Kasumi-1 (cell line): ENCODE measurements at regions not wholly inside any gene's neighbourhood (a gene's known extent, or its start where the extent isn't known, plus 50 kb on each side); places are given as distances from the start of the nearest gene placed in this dataset.

Experiments
- DNase-seq, 2 experiments: peaks; one replicate each; lab custom pipeline; 2025; lab: John Stamatoyannopoulos, UW

- DNase-seq, result no peak
Observed at GRCh38 chr5:66469684-66470083, 126.5 kb upstream of the MAST4 start.

GRCh38 chr5:66472010-66472409, 124.2 kb upstream of the MAST4 start:
- DNase-seq, result no peak

DNA sequence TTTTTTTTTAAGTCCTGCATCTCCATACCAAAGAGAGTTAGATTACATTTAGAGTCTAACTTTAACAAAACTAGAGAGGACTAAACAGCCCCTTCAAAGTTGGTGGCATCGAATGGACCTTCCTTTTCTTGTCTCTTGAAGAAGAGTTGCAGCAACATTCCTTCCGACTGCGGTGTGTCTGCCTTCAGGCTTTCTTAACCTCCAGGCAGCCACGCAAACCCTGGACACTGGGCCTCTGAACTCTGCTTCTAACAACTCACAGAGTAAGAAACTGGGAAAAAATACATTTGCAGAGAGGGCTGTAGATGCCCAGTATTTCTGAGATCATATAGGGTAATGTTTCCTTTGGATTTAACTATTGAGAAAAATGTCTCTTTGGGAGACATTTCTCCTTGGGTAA, 120.5 kb upstream of the MAST4 start:
- no peak for DNase-seq

- no peak for DNase-seq
Observed at GRCh38 chr5:66477596-66477995, 118.6 kb upstream of the MAST4 start.

GRCh38 chr5:66494437-66494836, 101.8 kb upstream of the MAST4 start:
- no peak for DNase-seq

- no peak for DNase-seq
Observed at GRCh38 chr5:66498791-66499207, 97.4 kb upstream of the MAST4 start.

- DNase-seq, result no peak
Observed at GRCh38 chr5:66503203-66503789, 92.9 kb upstream of the MAST4 start.

DNA sequence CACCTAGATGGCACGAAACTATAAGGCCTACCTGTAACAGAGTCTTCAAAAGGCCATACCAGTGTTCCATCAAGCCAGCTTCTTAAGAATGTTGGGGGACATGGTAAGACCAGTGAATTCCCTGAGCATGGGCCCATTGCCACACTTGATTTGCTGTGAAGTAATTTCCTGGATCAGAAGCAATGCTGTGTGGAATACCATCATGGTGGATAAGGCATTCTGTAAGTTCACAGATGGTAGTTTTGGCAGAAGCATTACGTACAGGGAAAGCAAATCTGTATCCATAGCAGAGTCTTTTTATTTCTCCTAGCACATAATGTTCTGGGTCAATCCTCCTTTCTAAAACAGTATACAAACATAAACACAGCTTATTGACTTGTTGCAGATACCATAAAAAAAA, 89.1 kb upstream of the MAST4 start:
- no peak for DNase-seq

DNA sequence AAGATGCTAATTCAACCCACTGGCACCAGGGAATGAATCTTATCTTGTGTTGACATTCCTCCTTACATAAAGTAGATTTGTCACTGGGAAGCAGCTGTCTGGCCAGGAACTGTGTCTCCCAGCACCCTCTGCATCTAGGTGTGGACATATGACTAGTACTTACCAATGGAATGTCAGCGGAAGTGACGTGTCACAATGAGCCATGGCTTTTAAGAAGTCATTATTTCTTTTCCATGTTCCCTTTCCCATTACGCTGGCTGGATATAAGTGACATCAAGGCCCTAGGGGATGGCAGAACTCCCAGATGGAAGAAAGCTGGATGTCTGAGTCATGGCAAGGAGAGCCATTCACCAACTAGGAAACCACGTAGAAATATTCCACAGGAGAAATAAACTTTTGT, 84.7 kb upstream of the MAST4 start:
- DNase-seq, result no peak

DNA sequence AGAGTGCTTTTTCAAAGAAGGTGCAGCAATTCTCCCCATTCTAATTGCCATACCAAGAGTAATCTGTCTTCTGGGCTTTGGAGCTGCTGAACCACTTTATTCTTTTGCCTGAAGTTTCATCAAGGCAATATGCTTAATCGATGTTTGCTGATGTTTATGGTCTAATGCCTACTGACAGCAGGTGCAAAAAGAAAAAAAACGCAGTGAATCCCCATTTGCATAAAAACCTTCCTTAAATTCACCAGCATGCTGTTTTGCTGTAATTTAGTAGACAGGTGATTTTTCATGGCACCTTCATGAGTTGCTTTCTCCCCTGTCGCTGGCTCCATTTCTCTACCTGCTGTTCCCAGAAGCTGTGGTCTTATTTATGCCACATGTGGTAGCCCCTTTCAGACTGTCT, 83.1 kb upstream of the MAST4 start:
- no peak for DNase-seq

DNA sequence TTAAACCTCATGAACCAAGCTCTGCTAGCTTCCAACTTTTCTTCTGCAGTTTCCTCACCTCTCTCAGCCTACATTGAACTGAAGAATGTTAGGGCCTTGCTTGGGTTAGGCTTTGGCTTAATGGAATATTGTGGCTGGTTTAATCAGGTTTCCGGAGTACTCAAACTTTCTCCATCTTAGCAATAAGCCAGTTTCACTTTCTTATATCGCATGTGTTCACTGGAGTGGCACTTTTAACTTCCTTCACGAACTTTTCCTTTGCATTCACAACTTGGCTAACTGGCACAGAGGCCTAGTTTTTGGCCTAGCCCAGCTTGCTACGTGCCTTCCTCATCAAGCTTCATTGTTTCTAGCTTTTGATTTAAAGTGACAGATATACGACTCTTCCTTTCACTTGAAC, 81.0 kb upstream of the MAST4 start:
- DNase-seq, result no peak

GRCh38 chr5:66516550-66516949, 79.6 kb upstream of the MAST4 start:
- no peak for DNase-seq

GRCh38 chr5:66517351-66517750, 78.8 kb upstream of the MAST4 start:
- no peak for DNase-seq

DNA sequence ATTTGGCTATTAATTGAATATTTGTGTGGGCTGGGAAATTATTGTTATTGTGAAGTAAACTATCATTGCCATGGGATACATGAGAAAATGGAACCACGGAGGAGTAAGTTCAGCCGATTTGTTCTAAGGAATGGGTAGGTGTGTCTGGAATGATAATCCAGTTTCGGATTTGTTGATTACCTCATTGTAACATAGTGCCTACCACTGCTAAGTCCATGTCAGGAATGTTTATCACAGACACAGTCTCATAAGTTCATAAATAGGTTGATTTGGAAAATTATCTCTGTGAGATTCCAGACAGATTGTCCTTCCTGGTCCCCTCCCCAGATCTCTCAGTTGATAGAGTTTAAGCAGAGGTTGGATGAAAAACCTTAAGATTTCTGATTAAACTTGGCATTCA, 78.1 kb upstream of the MAST4 start:
- DNase-seq, result no peak

DNA sequence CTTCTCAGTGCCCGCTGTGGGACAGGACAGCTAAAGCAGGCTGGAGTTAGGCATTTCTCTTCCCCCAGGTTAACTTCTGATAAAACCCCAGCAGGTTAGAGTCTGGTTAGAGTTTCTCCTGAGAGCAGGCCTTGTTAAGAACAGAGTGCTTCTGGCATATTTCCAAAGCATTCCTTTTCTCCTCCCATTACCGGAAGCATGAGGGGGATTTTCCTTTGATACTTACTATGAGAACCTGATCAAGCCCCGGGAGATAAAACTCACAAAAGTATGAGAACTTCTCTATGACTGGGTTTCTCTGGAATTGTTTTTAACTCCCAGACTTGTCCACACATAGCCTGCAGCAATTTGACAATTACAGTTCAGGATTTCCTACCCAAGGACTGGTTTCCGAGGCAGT, 77.4 kb upstream of the MAST4 start:
- DNase-seq, result no peak

GRCh38 chr5:66519626-66520025, 76.6 kb upstream of the MAST4 start:
- DNase-seq, result no peak

- peak; percentile 3 to 12 for DNase-seq
Observed at GRCh38 chr5:66520854-66521253, 75.3 kb upstream of the MAST4 start.

- no peak for DNase-seq
Observed at GRCh38 chr5:66527478-66528035, 68.6 kb upstream of the MAST4 start.

DNA sequence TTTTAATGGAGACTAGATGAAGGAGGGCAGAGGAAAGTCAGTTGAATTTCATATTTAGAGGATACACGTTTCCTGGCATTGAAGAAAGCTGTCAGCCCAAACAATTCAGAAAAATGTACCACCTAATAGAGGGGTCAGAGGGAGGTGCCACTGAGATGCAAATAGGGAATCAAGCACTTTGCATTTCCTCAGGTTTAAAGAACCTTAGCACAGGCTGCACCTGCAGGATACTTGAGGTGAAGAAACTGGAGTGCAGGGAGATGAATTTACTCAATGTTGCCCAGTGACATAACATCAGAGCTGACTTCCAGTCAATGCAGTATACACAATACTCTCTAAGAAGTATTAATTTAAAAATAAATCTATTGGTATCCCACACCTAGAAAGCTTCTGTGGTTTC, 67.0 kb upstream of the MAST4 start:
- no peak for DNase-seq

GRCh38 chr5:66529704-66530103, 66.5 kb upstream of the MAST4 start:
- no peak for DNase-seq

DNA sequence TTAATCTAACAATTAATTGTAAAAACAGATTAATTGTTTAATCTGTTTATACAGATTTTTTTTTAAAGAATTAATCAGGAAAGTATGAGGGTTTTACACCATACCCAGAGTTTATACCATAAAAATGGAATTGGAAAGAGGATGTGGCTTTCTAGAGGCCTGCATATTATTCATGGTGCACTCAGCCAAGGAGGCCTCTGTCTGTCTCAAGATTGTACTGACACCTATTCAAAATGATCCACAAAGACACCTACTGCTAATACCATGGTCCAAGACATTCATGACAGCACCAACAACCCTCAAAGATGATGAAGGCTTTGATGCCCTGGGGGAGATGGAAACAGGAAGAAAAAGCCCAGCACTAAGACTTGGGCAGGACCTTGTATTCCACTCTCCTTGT, 58.1 kb upstream of the MAST4 start:
- no peak for DNase-seq

DNA sequence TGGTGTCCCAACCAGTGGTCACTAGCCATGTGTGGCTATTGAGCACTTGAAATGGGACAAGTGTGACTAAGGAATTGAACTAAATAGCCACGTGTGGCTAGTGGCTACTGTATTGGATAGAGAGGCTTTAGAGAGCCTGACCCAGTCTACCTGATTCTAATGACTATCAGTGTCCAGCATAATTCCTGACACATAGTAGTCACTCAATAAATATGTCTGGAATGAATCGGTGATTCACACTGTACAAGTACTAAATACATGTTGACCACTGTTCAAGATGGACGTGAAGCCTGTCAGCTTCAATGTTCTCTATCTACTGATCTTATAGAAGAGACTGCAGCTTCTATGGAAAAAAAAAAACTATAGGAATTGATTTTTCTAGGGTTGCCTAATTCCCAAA, 57.7 kb upstream of the MAST4 start:
- DNase-seq, result no peak

GRCh38 chr5:66540078-66540477, 56.1 kb upstream of the MAST4 start:
- DNase-seq, result no peak

DNA sequence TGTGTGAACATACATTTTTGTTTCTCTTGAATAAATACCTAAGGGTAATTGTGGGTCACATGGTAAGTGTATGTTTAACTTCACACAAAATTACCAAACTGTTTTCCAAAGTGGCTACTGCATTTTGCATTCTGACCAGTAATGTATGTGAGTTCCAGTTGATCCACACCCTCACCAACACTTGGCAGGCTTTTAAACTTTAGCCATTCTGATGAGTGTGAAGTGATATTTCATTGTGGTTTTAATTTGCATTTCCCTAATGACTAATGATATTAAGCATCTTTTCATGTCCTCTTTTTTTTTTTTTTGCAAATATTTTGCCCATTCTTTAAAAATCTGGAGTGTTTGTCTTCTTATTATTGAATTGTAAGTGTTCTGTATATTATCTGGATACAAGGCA, 53.5 kb upstream of the MAST4 start:
- no peak for DNase-seq
